GM23338 (cell line): ENCODE measurements at regions not wholly inside any gene's neighbourhood (a gene's known extent, or its start where the extent isn't known, plus 50 kb on each side); places are given as distances from the start of the nearest gene placed in this dataset.
"Not testable (repeated sequence)": the region's sequence is repeated elsewhere in the genome, so short reads cannot be mapped to it uniquely, and the experiment has no call there.

Source experiments
- ATAC-seq: fragments of 200-7000 bp; cut with Tn5 transposase; 3 replicates; pipeline ENCODE4 v1.9.1; 2020
- DNase-seq: peaks from one replicate; pipeline ENCODE4 v3.0.0-alpha.2; 2015; ENCODE audit warnings: low spot score
- H2AFZ ChIP-seq: fragments of 200-600 bp; sonication (generic); 2 replicates; pipeline ENCODE4 v1.8.0; 2016; ENCODE audit warnings: antibody characterized with exemption, mild to moderate bottlenecking, moderate library complexity
- H3F3A ChIP-seq: fragments of 200-600 bp; sonication (generic); replicated peaks from 2 replicates; pipeline ENCODE4 v1.8.0; 2017; ENCODE audit warnings: antibody characterized with exemption, mixed run types, low read depth
- H3K27ac ChIP-seq: fragments of 200-600 bp; sonication (generic); 2 replicates; pipeline ENCODE4 v1.6.1; 2016; ENCODE audit warnings: low read depth
- H3K27me3 ChIP-seq: fragments of 200-600 bp; sonication (generic); 2 replicates; pipeline ENCODE4 v1.8.0; 2016; ENCODE audit warnings: mild to moderate bottlenecking, mixed run types, moderate library complexity; ENCODE audit not compliant: insufficient read depth
- H3K36me3 ChIP-seq: fragments of 200-600 bp; sonication (generic); 2 replicates; pipeline ENCODE4 v1.8.0; 2016; ENCODE audit warnings: mild to moderate bottlenecking; ENCODE audit not compliant: insufficient read depth
- H3K4me1 ChIP-seq: fragments of 200-600 bp; sonication (generic); 2 replicates; pipeline ENCODE4 v1.8.0; 2016; ENCODE audit warnings: mild to moderate bottlenecking, moderate library complexity; ENCODE audit not compliant: insufficient read depth
- H3K4me2 ChIP-seq: fragments of 200-600 bp; sonication (generic); 2 replicates; pipeline ENCODE4 v1.7.1; 2017; ENCODE audit warnings: mixed run types
- H3K4me3 ChIP-seq: fragments of 200-600 bp; sonication (generic); 2 replicates; pipeline ENCODE4 v1.6.1; 2016; ENCODE audit warnings: mixed run types
- H3K79me2 ChIP-seq: fragments of 200-600 bp; sonication (generic); replicated peaks from 2 replicates; pipeline ENCODE4 v1.8.0; 2017; ENCODE audit warnings: mild to moderate bottlenecking; ENCODE audit not compliant: insufficient read depth
- H3K9me2 ChIP-seq: fragments of 200-600 bp; sonication (generic); 2 replicates; pipeline ENCODE4 v1.8.0; 2017; ENCODE audit not compliant: insufficient read depth
- H4K20me1 ChIP-seq: fragments of 200-600 bp; sonication (generic); replicated peaks from 2 replicates; pipeline ENCODE4 v1.8.0; 2017; ENCODE audit warnings: mild to moderate bottlenecking; ENCODE audit not compliant: insufficient read depth
- H3K27ac Mint-ChIP-seq: 2 replicates; pipeline ENCODE4 v1.8.0; 2020; ENCODE audit warnings: inconsistent platforms, mild to moderate bottlenecking, moderate library complexity, mixed read lengths
- H3K27me3 Mint-ChIP-seq: 3 replicates; pipeline ENCODE4 v1.8.0; 2022; ENCODE audit warnings: low read depth, mild to moderate bottlenecking, moderate library complexity, mixed read lengths, inconsistent platforms; ENCODE audit not compliant: insufficient read depth, poor library complexity
- H3K36me3 Mint-ChIP-seq: 3 replicates; pipeline ENCODE4 v1.8.0; 2021; ENCODE audit warnings: low read depth, mild to moderate bottlenecking, inconsistent platforms, moderate library complexity, mixed read lengths
- H3K4me1 Mint-ChIP-seq: 3 replicates; pipeline ENCODE4 v1.8.0; 2020; ENCODE audit warnings: mild to moderate bottlenecking, inconsistent platforms, mixed read lengths
- H3K4me3 Mint-ChIP-seq: 3 replicates; pipeline ENCODE4 v1.8.0; 2021; ENCODE audit warnings: moderate library complexity, mild to moderate bottlenecking, inconsistent platforms, mixed read lengths
- H3K9me3 Mint-ChIP-seq: 3 replicates; pipeline ENCODE4 v1.8.0; 2020; ENCODE audit warnings: moderate library complexity, mild to moderate bottlenecking, inconsistent platforms, mixed read lengths
- CREB1 ChIP-seq: fragments of 250-450 bp; sonication (Bioruptor Pico); IDR thresholded peaks from 2 replicates; pipeline ENCODE4 v1.5.0; 2020; ENCODE audit warnings: low read depth, mild to moderate bottlenecking, moderate library complexity
- ETS1 ChIP-seq: IDR thresholded peaks from 2 replicates; pipeline ENCODE4 v1.6.1; 2016; ENCODE audit warnings: antibody characterized with exemption
- JUNB ChIP-seq: IDR thresholded peaks from one replicate; pipeline ENCODE4 v1.6.1; 2016; ENCODE audit warnings: antibody characterized with exemption; ENCODE audit not compliant: unreplicated experiment
- POLR2AphosphoS5 ChIP-seq: IDR thresholded peaks from 2 replicates; pipeline ENCODE4 v1.6.1; 2016; ENCODE audit warnings: antibody characterized with exemption, low read depth
- REST ChIP-seq: IDR thresholded peaks from one replicate; pipeline ENCODE4 v1.6.1; 2018; ENCODE audit warnings: antibody characterized with exemption; ENCODE audit not compliant: unreplicated experiment
- STAT1 ChIP-seq: IDR thresholded peaks from one replicate; pipeline ENCODE4 v1.6.1; 2016; ENCODE audit warnings: antibody characterized with exemption; ENCODE audit not compliant: unreplicated experiment
- ZNF331 ChIP-seq: fragments of 250-450 bp; sonication (Bioruptor Pico); IDR thresholded peaks from 2 replicates; pipeline ENCODE4 v1.5.0; 2020; ENCODE audit warnings: low read depth, mild to moderate bottlenecking, moderate library complexity

- not testable (repeated sequence) for DNase-seq, H2AFZ ChIP-seq, H3K27ac Mint-ChIP-seq, H3K4me2 ChIP-seq, H3K79me2 ChIP-seq, H3K4me3 ChIP-seq, H4K20me1 ChIP-seq, ATAC-seq, H3F3A ChIP-seq, H3K27me3 Mint-ChIP-seq, H3K4me1 Mint-ChIP-seq, H3K27me3 ChIP-seq, H3K4me1 ChIP-seq, H3K36me3 ChIP-seq, H3K4me3 Mint-ChIP-seq, H3K27ac ChIP-seq
- Mint-ChIP-seq H3K9me3 (peaks cover 21% of the 10 kb centered on the region), H3K36me3 (peaks cover 13% of the 10 kb centered on the region; the same call in 2 of the 3 replicates)
- H3K9me2 ChIP-seq = peaks cover 37% of the 10 kb centered on the region
These were observed 108.3 kb upstream of the RUNX1 start for GRCh38 chr21:35157374-35157773.

- H4K20me1 ChIP-seq = no peaks in the 10 kb centered on the region
- Mint-ChIP-seq H3K9me3 (peaks cover 21% of the 10 kb centered on the region), H3K27ac (no peak overlapping the region), H3K4me1 (no peaks in the 10 kb centered on the region), H3K4me3 (no peak overlapping the region), H3K27me3 (no peaks in the 10 kb centered on the region), H3K36me3 (peaks cover 13% of the 10 kb centered on the region; the same call in 2 of the 3 replicates)
- no peak overlapping the region for H3K4me2 ChIP-seq
- DNase-seq (no peak), ATAC-seq (no peak)
- H3F3A ChIP-seq = no peaks in the 10 kb centered on the region
- H3K4me3 ChIP-seq = no peak overlapping the region
- H3K79me2 ChIP-seq = no peaks in the 10 kb centered on the region
- H3K27ac ChIP-seq = no peak overlapping the region
- no peaks in the 10 kb centered on the region for H3K27me3 ChIP-seq
- no peak for TF ChIP-seq STAT1
- no peak for TF ChIP-seq JUNB
- no peak for TF ChIP-seq CREB1 (CRISPR knock-in tag)
- no peak for TF ChIP-seq ETS1
- no peak for TF ChIP-seq POLR2AphosphoS5
- TF ChIP-seq ZNF331 (CRISPR knock-in tag) = no peak
- no peak for TF ChIP-seq REST
- no peaks in the 10 kb centered on the region for H3K4me1 ChIP-seq
- H3K36me3 ChIP-seq = no peaks in the 10 kb centered on the region
- peaks cover 30% of the 10 kb centered on the region for H3K9me2 ChIP-seq
- no peak overlapping the region for H2AFZ ChIP-seq
These were observed 107.5 kb upstream of the RUNX1 start for GRCh38 chr21:35156293-35157278.
